ENCODE measurements at regions not wholly inside any gene's neighbourhood (a gene's known extent, or its start where the extent isn't known, plus 50 kb on each side); places are given as distances from the start of the nearest gene placed in this dataset.

DNA sequence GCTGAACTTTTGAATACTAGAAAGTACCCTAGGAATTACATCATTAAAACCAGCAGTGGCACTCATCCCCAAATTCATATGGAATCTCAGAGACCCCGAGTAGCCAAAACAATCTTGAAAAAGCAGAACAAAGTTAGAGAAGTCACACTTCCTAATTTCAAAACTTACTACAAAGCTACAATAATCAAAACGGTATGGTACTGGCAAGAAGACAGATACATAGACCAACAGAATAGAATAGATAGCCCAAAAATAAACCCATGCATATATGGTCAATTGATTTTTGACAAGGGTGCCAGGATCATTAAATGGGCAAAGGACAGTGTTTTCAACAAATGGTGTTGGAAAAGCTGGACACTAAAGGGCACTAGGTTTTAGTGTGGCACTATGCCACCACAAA lies 176.0 kb upstream of the NDUFV2 start:
- no peak for DNase-seq (ENCODE audit: low read depth in 1 of 2, low spot score in 2 of 2)
- Histone ChIP-seq H4K5ac (ENCODE audit: insufficient read length, low read depth, low read length) (no peak overlapping the region), H4K91ac (replicated peaks; ENCODE audit: insufficient read length, low read length) (no peak overlapping the region), H2AK5ac (ENCODE audit: low read depth, low read length) (no peak overlapping the region), H2BK120ac (replicated peaks; ENCODE audit: low read depth, low read length) (no peak overlapping the region), H3K79me2 (ENCODE audit: control insufficient read depth in 1 of 2, insufficient read depth in 2 of 2, low read length in 2 of 2) (no peaks in the 10 kb centered on the region), H2AFZ (ENCODE audit: low read length) (no peak overlapping the region), H3K4ac (replicated peaks; ENCODE audit: insufficient read length, low read depth, low read length) (no peak overlapping the region), H2BK15ac (ENCODE audit: low read length) (no peak overlapping the region), H3K23ac (ENCODE audit: insufficient read length) (no peak overlapping the region), H3K4me3 (ENCODE audit: extremely low read depth in 1 of 4, insufficient read depth in 2 of 4, low read depth in 3 of 4, low read length in 4 of 4) (no peak overlapping the region), H3K9me3 (ENCODE audit: insufficient read depth in 2 of 2, low read depth in 1 of 2, low read length in 1 of 2) (peaks cover 30% of the 10 kb centered on the region in 2 experiments), H3K27ac (ENCODE audit: low read depth, low read length) (no peak overlapping the region), H4K20me1 (replicated peaks in 1 of 2; ENCODE audit: control insufficient read depth in 1 of 2, insufficient read depth in 2 of 2, low read length in 2 of 2) (no peaks in the 10 kb centered on the region), H3K14ac (ENCODE audit: insufficient read length) (no peak overlapping the region), H3K56ac (replicated peaks; ENCODE audit: insufficient read length, low read depth, low read length) (no peak overlapping the region), H4K8ac (ENCODE audit: extremely low read depth, insufficient read depth, low read length) (no peak overlapping the region), H3K27me3 (replicated peaks in 1 of 4; ENCODE audit: control insufficient read depth in 3 of 4, extremely low read depth in 1 of 4, insufficient read depth in 3 of 4, low read length in 3 of 4) (no peaks in the 10 kb centered on the region), H3K23me2 (ENCODE audit: low read depth, low read length) (no peaks in the 10 kb centered on the region), H2BK5ac (ENCODE audit: low read depth, low read length) (no peak overlapping the region), H3K4me2 (ENCODE audit: insufficient read depth in 1 of 2, low read depth in 2 of 2, low read length in 2 of 2) (no peak overlapping the region), H3K36me3 (ENCODE audit: control insufficient read depth in 2 of 4, insufficient read depth in 4 of 4, low read length in 3 of 4) (peaks cover 0 to 4% (median 0%) of the 10 kb centered on the region in 4 experiments; a peak in 2 of 8 replicates), H3K18ac (ENCODE audit: extremely low read depth, low read length) (no peak overlapping the region), H2BK12ac (ENCODE audit: low read depth, low read length) (no peak overlapping the region), H3K9ac (replicated peaks in 1 of 4; ENCODE audit: extremely low read depth in 1 of 4, low read depth in 3 of 4, low read length in 3 of 4) (no peak overlapping the region), H3K79me1 (ENCODE audit: low read depth, low read length) (no peaks in the 10 kb centered on the region), H2BK20ac (ENCODE audit: low read length) (no peak overlapping the region), H3K4me1 (replicated peaks in 1 of 4; ENCODE audit: control insufficient read depth in 3 of 4, insufficient read depth in 4 of 4, low read length in 3 of 4) (peaks cover 0 to 5% (median 3%) of the 10 kb centered on the region in 4 experiments; a peak in 3 of 7 replicates)
- WGBS, 2 experiments (ENCODE audit: extremely low coverage in 1 of 2, insufficient coverage in 1 of 2, insufficient read length in 1 of 2, insufficient replicate concordance in 2 of 2, low coverage in 1 of 2, low lambda C conversion rate in 2 of 2, missing lambda C conversion rate in 1 of 2), result 90% methylated on average over 2 of the region's 2 CpGs; no CpG with 5 or more reads in 1 of the 2 experiments
- CTCF ChIA-PET (ENCODE audit: partially characterized antibody), result no interaction called here
- no peak for FAIRE-seq
- POLR2A ChIA-PET (ENCODE audit: partially characterized antibody), result interaction anchor here (1.0 kb wide), 1 partner anchor 25 kb away, joined by 3 read pairs; no protein-coding TSS in a partner anchor
- TF ChIP-seq SRF (IDR thresholded peaks at IDR 0.05; ENCODE audit: low read depth, low read length) (no peak), SIX5 (IDR thresholded peaks at IDR 0.05; ENCODE audit: low read depth, low read length) (no peak), CBX5 (IDR thresholded peaks at IDR 0.05; ENCODE audit: low read depth, low read length) (no peak), RAD21 (IDR thresholded peaks at IDR 0.05 in 1 of 2, conservative IDR thresholded peaks at IDR 0.05 in 1 of 2; ENCODE audit: low read depth in 2 of 2, low read length in 2 of 2) (no peak), CHD2 (IDR thresholded peaks at IDR 0.05; ENCODE audit: low read length) (no peak), ZNF274 (IDR thresholded peaks at IDR 0.05; ENCODE audit: borderline replicate concordance, extremely low read depth, low read length) (peak; percentile 41; the same call in 1 of the 2 replicates), HDAC6 (IDR thresholded peaks at IDR 0.05; ENCODE audit: low read depth, low read length) (no peak), BCL11A (IDR thresholded peaks at IDR 0.05; ENCODE audit: low read depth in 2 of 2, low read length in 2 of 2) (no peak), TAF7 (optimal IDR thresholded peaks at IDR 0.05; ENCODE audit: borderline replicate concordance, low read depth, low read length) (no peak), SUZ12 (IDR thresholded peaks at IDR 0.05; ENCODE audit: low read length) (no peak)
- TF ChIP-seq, protein P1, sequence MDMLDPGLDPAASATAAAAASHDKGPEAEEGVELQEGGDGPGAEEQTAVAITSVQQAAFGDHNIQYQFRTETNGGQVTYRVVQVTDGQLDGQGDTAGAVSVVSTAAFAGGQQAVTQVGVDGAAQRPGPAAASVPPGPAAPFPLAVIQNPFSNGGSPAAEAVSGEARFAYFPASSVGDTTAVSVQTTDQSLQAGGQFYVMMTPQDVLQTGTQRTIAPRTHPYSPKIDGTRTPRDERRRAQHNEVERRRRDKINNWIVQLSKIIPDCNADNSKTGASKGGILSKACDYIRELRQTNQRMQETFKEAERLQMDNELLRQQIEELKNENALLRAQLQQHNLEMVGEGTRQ (IDR thresholded peaks at IDR 0.05; ENCODE audit: low read length), result no peak
- TF ChIP-seq, protein P2, sequence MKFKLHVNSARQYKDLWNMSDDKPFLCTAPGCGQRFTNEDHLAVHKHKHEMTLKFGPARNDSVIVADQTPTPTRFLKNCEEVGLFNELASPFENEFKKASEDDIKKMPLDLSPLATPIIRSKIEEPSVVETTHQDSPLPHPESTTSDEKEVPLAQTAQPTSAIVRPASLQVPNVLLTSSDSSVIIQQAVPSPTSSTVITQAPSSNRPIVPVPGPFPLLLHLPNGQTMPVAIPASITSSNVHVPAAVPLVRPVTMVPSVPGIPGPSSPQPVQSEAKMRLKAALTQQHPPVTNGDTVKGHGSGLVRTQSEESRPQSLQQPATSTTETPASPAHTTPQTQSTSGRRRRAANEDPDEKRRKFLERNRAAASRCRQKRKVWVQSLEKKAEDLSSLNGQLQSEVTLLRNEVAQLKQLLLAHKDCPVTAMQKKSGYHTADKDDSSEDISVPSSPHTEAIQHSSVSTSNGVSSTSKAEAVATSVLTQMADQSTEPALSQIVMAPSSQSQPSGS (IDR thresholded peaks at IDR 0.05; ENCODE audit: low read length), result no peak

Data from H1 (cell line).